Neuronal stem cell (in vitro differentiated cells): ENCODE measurements at regions not wholly inside any gene's neighbourhood (a gene's known extent, or its start where the extent isn't known, plus 50 kb on each side); places are given as distances from the start of the nearest gene placed in this dataset.

Experiments used
- DNase-seq: peaks from one replicate; pipeline ENCODE4 v3.0.0-alpha.2; 2013; ENCODE audit warnings: low spot score
- H2AFZ ChIP-seq: one replicate; pipeline ENCODE4 v1.6.1; 2013; ENCODE audit warnings: mild to moderate bottlenecking, low read length, inconsistent platforms
- H2AK5ac ChIP-seq: 2 replicates; pipeline ENCODE4 v1.6.1; 2013; ENCODE audit warnings: low read depth, mild to moderate bottlenecking, inconsistent platforms, low read length, moderate library complexity, mixed read lengths
- H2BK120ac ChIP-seq: 2 replicates; pipeline ENCODE4 v1.6.1; 2013; ENCODE audit warnings: low read depth, mild to moderate bottlenecking, inconsistent platforms, low read length, moderate library complexity, mixed read lengths
- H2BK12ac ChIP-seq: one replicate; pipeline ENCODE4 v1.6.1; 2013; ENCODE audit warnings: low read length, inconsistent platforms
- H2BK15ac ChIP-seq: 2 replicates; pipeline ENCODE4 v1.6.1; 2013; ENCODE audit warnings: mild to moderate bottlenecking, low read length, inconsistent platforms, mixed read lengths
- H2BK5ac ChIP-seq: one replicate; pipeline ENCODE4 v1.6.1; 2013; ENCODE audit warnings: inconsistent platforms, mild to moderate bottlenecking, low read length, moderate library complexity
- H3K14ac ChIP-seq: one replicate; pipeline ENCODE4 v1.6.1; 2013; ENCODE audit warnings: low read length, inconsistent platforms
- H3K18ac ChIP-seq: 2 replicates; pipeline ENCODE4 v1.6.1; 2013; ENCODE audit warnings: low read length, inconsistent platforms
- H3K23ac ChIP-seq: 2 replicates; pipeline ENCODE4 v1.6.1; 2013; ENCODE audit warnings: low read depth, mild to moderate bottlenecking, mixed read lengths, low read length, inconsistent platforms; ENCODE audit not compliant: poor library complexity
- H3K27ac ChIP-seq: replicated peaks from 3 replicates; pipeline ENCODE4 v1.5.1; 2013; ENCODE audit warnings: low read length, inconsistent platforms
- H3K27me3 ChIP-seq, 3 experiments: 2 replicates each; pipeline ENCODE4 v1.6.1; 2013; ENCODE audit warnings: low read length in 3 of 3, mild to moderate bottlenecking in 2 of 3, inconsistent platforms in 1 of 3, low read depth in 1 of 3, mixed read lengths in 1 of 3, moderate library complexity in 1 of 3; ENCODE audit not compliant: control insufficient read depth in 3 of 3, insufficient read depth in 3 of 3
- H3K36me3 ChIP-seq, 2 donors: replicated peaks in 1 of 2; 2 replicates each; pipeline ENCODE4 v1.6.1; 2013; ENCODE audit warnings: low read length in 2 of 2; ENCODE audit not compliant: control insufficient read depth in 2 of 2, insufficient read depth in 2 of 2
- H3K4ac ChIP-seq: 2 replicates; pipeline ENCODE4 v1.6.1; 2013; ENCODE audit warnings: inconsistent platforms, mild to moderate bottlenecking, low read length, moderate library complexity
- H3K4me1 ChIP-seq, 2 donors: 1 replicate in 1 of 2; 2 replicates in 1 of 2; pipeline ENCODE4 v1.6.1; 2013; ENCODE audit warnings: low read length in 2 of 2, low read depth in 1 of 2; ENCODE audit not compliant: control insufficient read depth in 2 of 2, insufficient read depth in 1 of 2
- H3K4me2 ChIP-seq: one replicate; pipeline ENCODE4 v1.6.1; 2013; ENCODE audit warnings: mild to moderate bottlenecking, low read length, inconsistent platforms; ENCODE audit not compliant: insufficient read depth, poor library complexity, severe bottlenecking
- H3K4me3 ChIP-seq, 2 donors: 2 replicates each; pipeline ENCODE4 v1.5.1; 2013; ENCODE audit warnings: low read length in 2 of 2, mild to moderate bottlenecking in 2 of 2, inconsistent platforms in 1 of 2, moderate library complexity in 1 of 2
- H3K79me1 ChIP-seq: one replicate; pipeline ENCODE4 v1.6.1; 2013; ENCODE audit warnings: low read depth, mild to moderate bottlenecking, inconsistent platforms, low read length, moderate library complexity
- H3K9ac ChIP-seq: one replicate; pipeline ENCODE4 v1.6.1; 2013; ENCODE audit warnings: mild to moderate bottlenecking, low read depth, low read length, inconsistent platforms; ENCODE audit not compliant: poor library complexity
- H3K9me3 ChIP-seq, 2 donors: replicated peaks in 1 of 2; 2 replicates each; pipeline versions ENCODE3 to v1.6.1; 2013; ENCODE audit warnings: low read length in 2 of 2, mild to moderate bottlenecking in 2 of 2, inconsistent platforms in 1 of 2, low read depth in 1 of 2, mixed read lengths in 1 of 2, moderate library complexity in 1 of 2; ENCODE audit not compliant: control insufficient read depth in 2 of 2, insufficient read depth in 1 of 2
- H4K8ac ChIP-seq: one replicate; pipeline ENCODE4 v1.6.1; 2013; ENCODE audit warnings: low read depth, mild to moderate bottlenecking, inconsistent platforms, low read length, moderate library complexity
- H4K91ac ChIP-seq: one replicate; pipeline ENCODE4 v1.6.1; 2013; ENCODE audit warnings: low read length, low read depth, mild to moderate bottlenecking, inconsistent platforms; ENCODE audit not compliant: poor library complexity
- WGBS, 2 donors: extraction: QIAGEN DNeasy Blood & Tissue Kit; methylation state at CpG; one replicate each; pipeline ENCODE4 v1.1.7; 2013; ENCODE audit warnings: missing lambda C conversion rate in 2 of 2, mixed read lengths in 1 of 2; ENCODE audit not compliant: insufficient read length in 2 of 2, insufficient replicate concordance in 1 of 2; ENCODE audit errors: extremely low coverage in 2 of 2; 5-methylcytosine and 5-hydroxymethylcytosine counted together

- H3K9ac ChIP-seq = no peak overlapping the region
- no peaks in the 10 kb centered on the region for H3K4me1 ChIP-seq
- no peak overlapping the region for H2AK5ac ChIP-seq
- no peak overlapping the region for H2BK12ac ChIP-seq
- no peaks in the 10 kb centered on the region for H3K27me3 ChIP-seq
- no peaks in the 10 kb centered on the region for H3K9me3 ChIP-seq
- no peak for DNase-seq
- H2BK120ac ChIP-seq = no peak overlapping the region
- no peaks in the 10 kb centered on the region for H3K79me1 ChIP-seq
- no peak overlapping the region for H4K8ac ChIP-seq
- no peak overlapping the region for H3K27ac ChIP-seq
- H2BK5ac ChIP-seq = no peak overlapping the region
- no peak overlapping the region for H3K23ac ChIP-seq
- H3K36me3 ChIP-seq = no peaks in the 10 kb centered on the region
- no peak overlapping the region for H3K14ac ChIP-seq
- no peak overlapping the region for H2AFZ ChIP-seq
- no peak overlapping the region for H4K91ac ChIP-seq
- no peak overlapping the region for H3K4me2 ChIP-seq
- H3K4ac ChIP-seq = no peak overlapping the region
- no CpG with 5 or more reads among the region's 3 CpGs for WGBS, 2 donors
- H3K4me3 ChIP-seq = no peak overlapping the region
- no peak overlapping the region for H2BK15ac ChIP-seq
- H3K18ac ChIP-seq = no peak overlapping the region
Observed at GRCh38 chr2:83561592-83561991, 897.5 kb downstream of the SUCLG1 start.

DNA sequence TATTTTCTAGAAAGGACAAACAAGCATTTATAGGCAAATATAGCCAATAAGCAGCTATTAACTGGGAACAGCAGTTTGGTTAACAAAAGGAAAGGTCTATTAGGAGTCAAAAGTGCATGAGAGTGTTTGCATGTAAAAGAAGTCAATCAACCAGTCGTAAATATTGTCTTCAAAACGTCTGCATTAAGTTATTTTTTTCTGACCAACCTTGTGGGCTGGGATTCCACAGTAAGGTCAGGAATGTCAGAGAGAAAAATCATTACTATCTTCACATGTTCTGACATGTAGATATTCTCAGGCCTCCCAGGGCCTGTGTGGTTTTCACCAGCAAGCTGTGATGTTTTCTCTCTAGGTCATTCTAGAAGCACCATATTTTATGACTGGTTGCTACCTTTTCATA is 922.5 kb downstream of the SUCLG1 start:
- Histone ChIP-seq H3K14ac (no peak overlapping the region), H3K4me3 (no peak overlapping the region), H2AFZ (peak overlapping the region; percentile 58), H3K79me1 (no peaks in the 10 kb centered on the region), H3K27me3 (no peaks in the 10 kb centered on the region), H3K9ac (no peak overlapping the region), H2AK5ac (no peak overlapping the region), H3K18ac (no peak overlapping the region), H2BK5ac (no peak overlapping the region), H4K91ac (no peak overlapping the region), H4K8ac (no peak overlapping the region), H3K9me3 (no peaks in the 10 kb centered on the region), H2BK12ac (no peak overlapping the region), H3K23ac (no peak overlapping the region), H2BK15ac (no peak overlapping the region), H3K4me1 (peaks cover 0 to 7% of the 10 kb centered on the region in 2 donors), H3K36me3 (no peaks in the 10 kb centered on the region), H2BK120ac (no peak overlapping the region), H3K27ac (no peak overlapping the region), H3K4ac (no peak overlapping the region), H3K4me2 (no peak overlapping the region)
- DNase-seq = no peak
- no CpG with 5 or more reads among the region's 2 CpGs for WGBS, 2 donors

GRCh38 chr2:83534416-83534815 is 924.7 kb downstream of the SUCLG1 start:
- Histone ChIP-seq H4K8ac (no peak overlapping the region), H3K4ac (no peak overlapping the region), H2BK15ac (no peak overlapping the region), H4K91ac (no peak overlapping the region), H3K9me3 (peaks cover 0 to 2% of the 10 kb centered on the region in 2 donors), H3K14ac (no peak overlapping the region), H3K27me3 (no peaks in the 10 kb centered on the region), H3K23ac (no peak overlapping the region), H3K79me1 (no peaks in the 10 kb centered on the region), H3K4me3 (no peak overlapping the region), H3K27ac (no peak overlapping the region), H3K9ac (no peak overlapping the region), H3K18ac (no peak overlapping the region), H3K36me3 (no peaks in the 10 kb centered on the region), H2AK5ac (no peak overlapping the region), H2AFZ (no peak overlapping the region), H2BK120ac (no peak overlapping the region), H2BK12ac (no peak overlapping the region), H2BK5ac (no peak overlapping the region), H3K4me1 (peaks cover 2 to 8% of the 10 kb centered on the region in 2 donors), H3K4me2 (no peak overlapping the region)
- no CpG with 5 or more reads among the region's 2 CpGs for WGBS, 2 donors
- DNase-seq = no peak

GRCh38 chr2:83531206-83531826 is 927.8 kb downstream of the SUCLG1 start:
- Histone ChIP-seq H2BK12ac (no peak overlapping the region), H3K4me1 (peaks cover 2 to 13% of the 10 kb centered on the region in 2 donors), H2BK15ac (no peak overlapping the region), H2BK5ac (no peak overlapping the region), H3K27ac (no peak overlapping the region), H3K9ac (no peak overlapping the region), H4K8ac (no peak overlapping the region), H3K14ac (no peak overlapping the region), H3K4me3 (no peak overlapping the region), H2AK5ac (no peak overlapping the region), H3K9me3 (peaks cover 0 to 2% of the 10 kb centered on the region in 2 donors), H3K18ac (no peak overlapping the region), H3K36me3 (no peaks in the 10 kb centered on the region), H4K91ac (no peak overlapping the region), H3K27me3 (no peaks in the 10 kb centered on the region), H3K4ac (no peak overlapping the region), H3K4me2 (no peak overlapping the region), H3K23ac (no peak overlapping the region), H2BK120ac (no peak overlapping the region), H2AFZ (peak overlapping the region; percentile 68), H3K79me1 (no peaks in the 10 kb centered on the region)
- no CpG with 5 or more reads among the region's 5 CpGs for WGBS, 2 donors
- DNase-seq = peak; percentile 26
